Lung (tissue), 11 donors: ENCODE measurements at regions not wholly inside any gene's neighbourhood (a gene's known extent, or its start where the extent isn't known, plus 50 kb on each side); places are given as distances from the start of the nearest gene placed in this dataset.

Source experiments
- ATAC-seq: fragments of 200-7000 bp; cut with Tn5 transposase; one replicate; pipeline ENCODE4 v1.9.1; 2020; ENCODE audit warnings: moderate number of reproducible peaks; ENCODE audit not compliant: insufficient read depth, low FRiP score
- DNase-seq, 3 donors: peaks; one replicate each; pipeline ENCODE4 v3.0.0-alpha.2; 2013 to 2017
- H3K27ac ChIP-seq, 2 donors: one replicate each; pipeline ENCODE4 v1.5.1; 2013; ENCODE audit warnings: mild to moderate bottlenecking in 2 of 2, moderate library complexity in 2 of 2, control low read depth in 1 of 2, inconsistent platforms in 1 of 2, low read depth in 1 of 2, low read length in 1 of 2
- H3K27me3 ChIP-seq, 3 donors: one replicate each; pipeline ENCODE4 v1.5.1; 2013; ENCODE audit warnings: low read length in 2 of 3; ENCODE audit not compliant: control insufficient read depth in 3 of 3, insufficient read depth in 3 of 3
- H3K36me3 ChIP-seq, 4 donors: one replicate each; pipeline ENCODE4 v1.5.1; 2013; ENCODE audit warnings: low read length in 4 of 4, mild to moderate bottlenecking in 1 of 4, moderate library complexity in 1 of 4; ENCODE audit not compliant: control insufficient read depth in 4 of 4, insufficient read depth in 4 of 4
- H3K4me1 ChIP-seq, 5 donors: one replicate each; pipeline ENCODE4 v1.5.1; 2013; ENCODE audit warnings: low read length in 5 of 5, mild to moderate bottlenecking in 2 of 5, moderate library complexity in 1 of 5; ENCODE audit not compliant: control insufficient read depth in 5 of 5, insufficient read depth in 5 of 5
- H3K4me3 ChIP-seq: one replicate; pipeline ENCODE4 v1.5.1; 2013; ENCODE audit warnings: mild to moderate bottlenecking, control low read depth, moderate library complexity
- H3K9ac ChIP-seq, 2 donors: one replicate each; pipeline ENCODE4 v1.5.1; 2013; ENCODE audit warnings: low read length in 2 of 2, control low read depth in 1 of 2; ENCODE audit not compliant: insufficient read depth in 1 of 2
- H3K9me3 ChIP-seq, 4 donors: one replicate each; pipeline ENCODE4 v1.5.1; 2013; ENCODE audit warnings: low read length in 3 of 4, mild to moderate bottlenecking in 1 of 4, moderate library complexity in 1 of 4; ENCODE audit not compliant: control insufficient read depth in 4 of 4, insufficient read depth in 3 of 4
- WGBS, 2 donors: extraction: QIAGEN DNeasy Blood & Tissue Kit; methylation state at CpG; one replicate each; pipeline ENCODE4 v1.1.7; 2013; 5-methylcytosine and 5-hydroxymethylcytosine counted together
- TF ChIP-seq, protein P1 (sequence below): IDR thresholded peaks from 2 replicates; pipeline ENCODE4 v1.5.1; 2012; ENCODE audit warnings: mild to moderate bottlenecking; ENCODE audit errors: control extremely low read depth, extremely low read depth
- donor health status: control.
- donor health status: control.
- donor health status: Bipolar disorder and iron deficiency.
- donor health status: healthy.
- donor health status: DM: yes; HTN: yes; CAD: no.

DNA sequence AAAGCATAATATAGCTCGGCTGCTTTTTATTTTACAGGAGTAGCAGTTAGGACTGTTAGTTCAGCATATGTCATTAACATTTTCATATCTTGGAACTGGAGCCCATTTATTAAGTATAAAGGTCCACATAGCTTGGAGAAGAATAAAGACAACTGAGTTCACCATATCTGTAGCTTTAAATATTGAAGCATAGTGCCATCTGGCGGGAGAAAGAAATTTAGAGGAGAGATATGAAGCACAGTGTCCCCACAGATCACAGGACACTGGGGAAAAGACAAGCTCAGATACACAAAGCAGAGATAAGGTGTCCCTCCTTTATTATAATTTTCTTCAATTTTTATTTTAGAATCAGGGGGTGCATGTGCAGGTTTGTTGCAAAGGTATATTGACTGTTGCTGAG is 104.7 kb upstream of the FREM2 start:
- Histone ChIP-seq H3K27ac (no peak overlapping the region), H3K4me1 (no peaks in the 10 kb centered on the region), H3K4me3 (no peak overlapping the region), H3K9me3 (no peaks in the 10 kb centered on the region), H3K36me3 (no peaks in the 10 kb centered on the region), H3K9ac (no peak overlapping the region), H3K27me3 (no peaks in the 10 kb centered on the region)
- TF ChIP-seq, protein P1, sequence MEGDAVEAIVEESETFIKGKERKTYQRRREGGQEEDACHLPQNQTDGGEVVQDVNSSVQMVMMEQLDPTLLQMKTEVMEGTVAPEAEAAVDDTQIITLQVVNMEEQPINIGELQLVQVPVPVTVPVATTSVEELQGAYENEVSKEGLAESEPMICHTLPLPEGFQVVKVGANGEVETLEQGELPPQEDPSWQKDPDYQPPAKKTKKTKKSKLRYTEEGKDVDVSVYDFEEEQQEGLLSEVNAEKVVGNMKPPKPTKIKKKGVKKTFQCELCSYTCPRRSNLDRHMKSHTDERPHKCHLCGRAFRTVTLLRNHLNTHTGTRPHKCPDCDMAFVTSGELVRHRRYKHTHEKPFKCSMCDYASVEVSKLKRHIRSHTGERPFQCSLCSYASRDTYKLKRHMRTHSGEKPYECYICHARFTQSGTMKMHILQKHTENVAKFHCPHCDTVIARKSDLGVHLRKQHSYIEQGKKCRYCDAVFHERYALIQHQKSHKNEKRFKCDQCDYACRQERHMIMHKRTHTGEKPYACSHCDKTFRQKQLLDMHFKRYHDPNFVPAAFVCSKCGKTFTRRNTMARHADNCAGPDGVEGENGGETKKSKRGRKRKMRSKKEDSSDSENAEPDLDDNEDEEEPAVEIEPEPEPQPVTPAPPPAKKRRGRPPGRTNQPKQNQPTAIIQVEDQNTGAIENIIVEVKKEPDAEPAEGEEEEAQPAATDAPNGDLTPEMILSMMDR, result no peak
- ATAC-seq (no peak), DNase-seq (peak in 2 of 3 donors; percentile 77 to 79)
- 13 to 25% methylated on average over 2 of the region's 2 CpGs for WGBS, 2 donors

DNA sequence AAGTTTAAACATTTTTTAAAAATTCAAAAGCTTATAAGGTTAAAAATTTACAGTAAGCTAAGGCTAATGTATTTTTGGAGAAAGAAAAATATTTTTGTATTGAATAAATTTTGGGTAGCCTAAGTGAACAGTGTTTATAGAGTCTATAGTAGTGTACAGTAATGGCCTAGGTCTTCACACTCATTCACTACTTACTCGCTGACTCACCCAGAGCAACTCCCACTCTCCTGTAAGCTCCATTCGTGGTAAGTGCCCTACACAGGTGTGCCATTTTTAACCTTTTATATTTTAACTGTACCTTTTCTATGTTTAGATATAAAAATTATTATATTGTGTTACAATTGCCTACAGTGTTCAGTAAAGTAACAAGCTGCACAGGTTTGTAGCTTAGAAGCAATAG is 96.6 kb upstream of the FREM2 start:
- no peak overlapping the region for H3K9ac ChIP-seq
- peaks cover 0 to 2% (median 0%) of the 10 kb centered on the region in 4 donors for H3K9me3 ChIP-seq
- H3K4me1 ChIP-seq, result no peaks in the 10 kb centered on the region
- no peak for DNase-seq
- no peaks in the 10 kb centered on the region for H3K27me3 ChIP-seq
- no peaks in the 10 kb centered on the region for H3K36me3 ChIP-seq
- no peak overlapping the region for H3K4me3 ChIP-seq
- H3K27ac ChIP-seq, result peak overlapping the region in 1 of 2 donors; percentile 77
- WGBS, 2 donors, result 54 to 65% methylated on average over 2 of the region's 2 CpGs
- TF ChIP-seq, protein P1, result no peak
- no peak for ATAC-seq

DNA sequence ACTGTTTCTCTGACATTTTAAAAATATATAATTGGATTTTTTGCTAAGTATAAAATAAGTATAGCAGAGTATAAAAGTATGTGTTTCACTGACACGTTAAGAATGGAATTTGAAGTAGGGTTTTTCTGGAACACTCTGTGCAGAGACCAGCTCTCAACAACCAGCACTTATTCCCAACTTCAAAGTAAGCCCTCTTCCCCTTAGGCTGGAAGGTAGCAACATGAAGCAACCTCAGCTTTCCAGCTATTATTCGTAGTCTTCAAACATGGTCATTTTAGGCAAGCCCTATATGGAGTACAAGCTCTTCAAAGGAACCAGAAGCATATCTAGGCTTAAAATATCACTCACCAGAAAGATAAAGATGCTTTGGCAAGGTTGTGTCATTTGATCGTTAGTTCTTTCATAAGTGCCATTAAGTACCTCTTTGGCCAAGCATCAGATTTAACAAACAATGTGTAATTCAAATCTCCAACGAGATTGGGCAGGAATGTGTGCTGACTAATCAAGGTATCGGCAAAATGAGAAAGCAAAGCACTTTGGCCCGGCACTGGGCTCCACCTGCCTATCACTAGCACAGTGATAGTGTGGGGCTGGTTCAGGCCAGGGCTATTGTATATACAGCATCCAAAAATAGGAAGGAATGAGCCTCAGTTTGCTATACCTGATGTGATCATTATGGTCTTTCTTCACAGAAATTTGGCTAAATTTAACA is 95.9 kb upstream of the FREM2 start:
- ATAC-seq (peak; percentile 79), DNase-seq (peak in 2 of 3 donors; percentile 50 to 66)
- Histone ChIP-seq H3K27me3 (no peaks in the 10 kb centered on the region), H3K9ac (no peak overlapping the region), H3K9me3 (peaks cover 0 to 2% (median 0%) of the 10 kb centered on the region in 4 donors), H3K27ac (no peak overlapping the region), H3K4me3 (no peak overlapping the region), H3K36me3 (no peaks in the 10 kb centered on the region), H3K4me1 (no peaks in the 10 kb centered on the region)
- TF ChIP-seq, protein P1, result no peak
- WGBS, 2 donors, result 57 to 78% methylated on average over 6 of the region's 6 CpGs

DNA sequence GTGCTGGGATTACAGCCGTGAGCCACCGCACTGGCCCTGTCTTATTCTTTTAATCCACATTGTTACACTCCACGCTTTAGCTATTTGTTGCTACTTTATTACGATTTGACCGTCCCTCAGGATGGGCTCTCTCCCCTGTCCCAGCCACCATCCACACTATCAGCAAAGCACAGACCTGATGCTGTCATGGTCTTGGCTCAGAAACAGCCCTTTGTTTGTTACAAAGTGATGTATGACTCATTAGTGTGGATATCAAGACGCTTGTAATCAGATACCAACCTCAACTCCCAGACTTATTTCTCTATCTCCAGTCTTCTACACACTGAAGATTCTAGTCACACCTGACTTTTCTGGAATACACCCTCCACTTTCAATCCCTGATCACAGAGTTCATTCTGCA is 84.6 kb upstream of the FREM2 start:
- TF ChIP-seq, protein P1, result no peak
- no peak for ATAC-seq
- WGBS, 2 donors, result 72 to 76% methylated on average over 6 of the region's 6 CpGs

More for the DNA sequence above, 84.6 kb upstream of the FREM2 start:
- peaks cover 0 to 2% (median 0%) of the 10 kb centered on the region in 4 donors for H3K9me3 ChIP-seq
- no peaks in the 10 kb centered on the region for H3K36me3 ChIP-seq
- H3K4me3 ChIP-seq, result no peak overlapping the region
- DNase-seq, result no peak
- no peak overlapping the region for H3K27ac ChIP-seq
- H3K4me1 ChIP-seq, result no peaks in the 10 kb centered on the region
- no peak overlapping the region for H3K9ac ChIP-seq
- no peaks in the 10 kb centered on the region for H3K27me3 ChIP-seq
